ENCODE measurements at regions not wholly inside any gene's neighbourhood (a gene's known extent, or its start where the extent isn't known, plus 50 kb on each side); places are given as distances from the start of the nearest gene placed in this dataset.
A peak's percentile ranks its signal among the peaks of the same experiment; 100 is the strongest.

GRCh38 chr9:135029463-135029862 is 58.0 kb upstream of the OLFM1 start:
- DNase-seq (ENCODE audit: low spot score) (no peak), ATAC-seq (no peak)

GRCh38 chr9:135029871-135030565 is 57.5 kb upstream of the OLFM1 start:
- no peak for ATAC-seq
- no peak for DNase-seq (ENCODE audit: low spot score)

- no peak for DNase-seq (ENCODE audit: low spot score)
- no peak for ATAC-seq
Observed at GRCh38 chr9:135030566-135031226, 56.8 kb upstream of the OLFM1 start.

- ATAC-seq (no peak), DNase-seq (ENCODE audit: low spot score) (no peak)
Observed at GRCh38 chr9:135032041-135032835, 55.2 kb upstream of the OLFM1 start.

GRCh38 chr9:135032868-135033460 is 54.5 kb upstream of the OLFM1 start:
- ATAC-seq (no peak), DNase-seq (ENCODE audit: low spot score) (no peak)

- no peak for ATAC-seq
Observed at GRCh38 chr9:135033487-135033886, 54.0 kb upstream of the OLFM1 start.

GRCh38 chr9:135034106-135034505 is 53.4 kb upstream of the OLFM1 start:
- DNase-seq (ENCODE audit: low spot score) (peak; percentile 14), ATAC-seq (no peak)

More at GRCh38 chr9:135033487-135033886, 54.0 kb upstream of the OLFM1 start:
- DNase-seq (ENCODE audit: low spot score) = peak; percentile 19

- no peak for ATAC-seq
Observed at GRCh38 chr9:135035781-135036760, 51.4 kb upstream of the OLFM1 start.

GRCh38 chr9:135036861-135037465 is 50.5 kb upstream of the OLFM1 start:
- DNase-seq (ENCODE audit: low spot score) = peak; percentile 33
- ATAC-seq = no peak

More at GRCh38 chr9:135035781-135036760, 51.4 kb upstream of the OLFM1 start:
- peak; percentile 18 for DNase-seq (ENCODE audit: low spot score)

GRCh38 chr9:135037521-135038250 is 49.8 kb upstream of the OLFM1 start:
- ATAC-seq (no peak), DNase-seq (ENCODE audit: low spot score) (peak; percentile 23)
